IMR-90 (cell line): ENCODE measurements at regions not wholly inside any gene's neighbourhood (a gene's known extent, or its start where the extent isn't known, plus 50 kb on each side); places are given as distances from the start of the nearest gene placed in this dataset.

Experiments
- ATAC-seq: fragments of 200-7000 bp; cut with Tn5 transposase; 2 replicates; pipeline ENCODE4 v1.9.1; 2020; ENCODE audit warnings: low read depth, mild to moderate bottlenecking, moderate library complexity
- BruUV-seq: library from RNA; stranded (reverse); fragments of 400-500 nt; replicated peaks from 2 replicates; lab custom pipeline; 2021; lab: Mats Ljungman, UMichigan
- CTCF ChIA-PET: fragments of 300-600 bp; formaldehyde crosslinking; extraction: SDS; loops from one replicate; lab custom pipeline; 2021; ENCODE audit warnings: antibody characterized with exemption; lab: Yijun Ruan, JAX
- POLR2A ChIA-PET: fragments of 300-600 bp; sonication (Branson Sonifier 250); formaldehyde crosslinking; loops from one replicate; lab custom pipeline; 2022; ENCODE audit warnings: antibody characterized with exemption; ENCODE audit not compliant: unreplicated experiment; lab: Charles Lee
- DNase-seq: peaks from one replicate; pipeline ENCODE4 v3.0.0; 2013
- H2AFZ ChIP-seq: replicated peaks from 2 replicates; pipeline ENCODE3; 2013; ENCODE audit warnings: low read length, mild to moderate bottlenecking; ENCODE audit not compliant: poor library complexity
- H2AK5ac ChIP-seq: 2 replicates; pipeline ENCODE4 v1.6.1; 2013; ENCODE audit warnings: low read depth, low read length, inconsistent platforms
- H2AK9ac ChIP-seq: replicated peaks from 2 replicates; pipeline ENCODE3; 2013; ENCODE audit warnings: mild to moderate bottlenecking, low read depth, low read length, moderate library complexity; ENCODE audit not compliant: poor library complexity
- H2BK120ac ChIP-seq: 2 replicates; pipeline ENCODE4 v1.6.1; 2013; ENCODE audit warnings: low read depth, low read length, inconsistent platforms
- H2BK15ac ChIP-seq: 3 replicates; pipeline ENCODE4 v1.6.1; 2013; ENCODE audit warnings: low read depth, low read length, inconsistent platforms
- H2BK20ac ChIP-seq: 2 replicates; pipeline ENCODE4 v1.6.1; 2013; ENCODE audit warnings: low read depth, mild to moderate bottlenecking, inconsistent platforms, low read length, moderate library complexity
- H2BK5ac ChIP-seq: 2 replicates; pipeline ENCODE4 v1.6.1; 2013; ENCODE audit warnings: mild to moderate bottlenecking, low read depth, low read length, inconsistent platforms; ENCODE audit not compliant: poor library complexity, severe bottlenecking
- H3K14ac ChIP-seq: replicated peaks from 2 replicates; pipeline ENCODE4 v1.6.1; 2013; ENCODE audit warnings: low read depth, low read length, inconsistent platforms
- H3K18ac ChIP-seq: 2 replicates; pipeline ENCODE4 v1.6.1; 2013; ENCODE audit warnings: low read depth, low read length, control low read depth
- H3K23ac ChIP-seq: 2 replicates; pipeline ENCODE4 v1.6.1; 2013; ENCODE audit warnings: low read depth, low read length, inconsistent platforms
- H3K27ac ChIP-seq: 2 replicates; pipeline ENCODE4 v1.5.1; 2013; ENCODE audit warnings: mild to moderate bottlenecking, control low read depth, low read length; ENCODE audit not compliant: insufficient read depth
- H3K27me3 ChIP-seq: 2 replicates; pipeline ENCODE4 v1.6.1; 2013; ENCODE audit warnings: low read length; ENCODE audit not compliant: control insufficient read depth, insufficient read depth
- H3K36me3 ChIP-seq: 2 replicates; pipeline ENCODE4 v1.6.1; 2013; ENCODE audit warnings: low read length, mixed read lengths; ENCODE audit not compliant: control insufficient read depth, insufficient read depth
- H3K4ac ChIP-seq: 2 replicates; pipeline ENCODE4 v1.6.1; 2013; ENCODE audit warnings: low read depth, low read length, inconsistent platforms
- H3K4me1 ChIP-seq: 2 replicates; pipeline ENCODE4 v1.6.1; 2013; ENCODE audit warnings: low read length, mixed read lengths; ENCODE audit not compliant: control insufficient read depth, insufficient read depth
- H3K4me2 ChIP-seq: 2 replicates; pipeline ENCODE4 v1.6.1; 2013; ENCODE audit warnings: low read depth, mild to moderate bottlenecking, control low read depth, low read length, moderate library complexity
- H3K4me3 ChIP-seq: 2 replicates; pipeline ENCODE4 v1.5.1; 2013; ENCODE audit warnings: low read depth, mild to moderate bottlenecking, control low read depth, low read length, moderate library complexity; ENCODE audit not compliant: insufficient read depth
- H3K56ac ChIP-seq: 2 replicates; pipeline ENCODE4 v1.6.1; 2013; ENCODE audit warnings: low read length, inconsistent platforms; ENCODE audit not compliant: insufficient read depth; ENCODE audit errors: extremely low read depth
- H3K79me1 ChIP-seq, 2 experiments: 2 replicates each; pipeline ENCODE4 v1.6.1; 2013; ENCODE audit warnings: low read length in 2 of 2, inconsistent platforms in 1 of 2, low read depth in 1 of 2
- H3K9ac ChIP-seq: 2 replicates; pipeline ENCODE4 v1.6.1; 2013; ENCODE audit warnings: low read depth, low read length, control low read depth
- H3K9me1 ChIP-seq: 2 replicates; pipeline ENCODE4 v1.6.1; 2013; ENCODE audit warnings: low read length, inconsistent platforms; ENCODE audit not compliant: insufficient read depth
- H3K9me3 ChIP-seq: 2 replicates; pipeline ENCODE4 v1.6.1; 2013; ENCODE audit warnings: low read length; ENCODE audit not compliant: control insufficient read depth, insufficient read depth
- H4K20me1 ChIP-seq: 2 replicates; pipeline ENCODE4 v1.6.1; 2013; ENCODE audit warnings: low read length, inconsistent platforms; ENCODE audit not compliant: insufficient read depth
- H4K5ac ChIP-seq: 2 replicates; pipeline ENCODE4 v1.6.1; 2013; ENCODE audit warnings: mild to moderate bottlenecking, low read depth, low read length, control low read depth
- H4K8ac ChIP-seq, 2 experiments: 2 replicates each; pipeline ENCODE4 v1.6.1; 2013; ENCODE audit warnings: low read depth in 2 of 2, low read length in 2 of 2, control low read depth in 1 of 2, inconsistent platforms in 1 of 2
- H4K91ac ChIP-seq: 2 replicates; pipeline ENCODE4 v1.6.1; 2013; ENCODE audit warnings: low read depth, low read length, inconsistent platforms; ENCODE audit not compliant: insufficient read depth
- MAFK ChIP-seq: IDR thresholded peaks from 2 replicates; pipeline ENCODE4 v1.6.1; 2012; ENCODE audit warnings: low read depth, low read length, improper control_type of control experiment
- MAZ ChIP-seq: IDR thresholded peaks from 2 replicates; pipeline ENCODE4 v1.6.1; 2012; ENCODE audit warnings: low read depth, mild to moderate bottlenecking, low read length, improper control_type of control experiment, moderate library complexity, borderline replicate concordance
- RAD21 ChIP-seq: IDR thresholded peaks from 2 replicates; pipeline ENCODE4 v1.6.1; 2012; ENCODE audit warnings: low read length, improper control_type of control experiment
- SMC3 ChIP-seq: fragments of 150-350 bp; IDR thresholded peaks from 2 replicates; pipeline ENCODE4 v1.6.1; 2016; ENCODE audit warnings: low read depth, mild to moderate bottlenecking, antibody characterized with exemption, low read length, moderate library complexity
- WGBS, 2 experiments: methylation state at CpG; one replicate each; pipeline versions ENCODE4 v1.1.5 to v1.1.7; 2013; ENCODE audit warnings: missing lambda C conversion rate in 2 of 2; ENCODE audit not compliant: insufficient read length in 1 of 2; ENCODE audit errors: extremely low coverage in 2 of 2; 5-methylcytosine and 5-hydroxymethylcytosine counted together
- dilution Hi-C: fragments of 300-500 bp; cut with HindIII; formaldehyde crosslinking; loops from one replicate; pipeline ENCODE4 v1.14.3; 2018; ENCODE audit warnings: low sequenced_read_pairs; ENCODE audit not compliant: unreplicated experiment
- in situ Hi-C: fragments of 300-500 bp; cut with MboI; formaldehyde crosslinking; loops from 3 replicates; pipeline ENCODE4 v1.14.3; 2019; ENCODE audit warnings: low sequenced_read_pairs, inconsistent platforms, mixed read lengths
- intact Hi-C: fragments of 100-400 bp; cut with micrococcal nuclease; formaldehyde crosslinking; loops from 2 replicates; pipeline ENCODE4 v1.10.0; 2022

DNA sequence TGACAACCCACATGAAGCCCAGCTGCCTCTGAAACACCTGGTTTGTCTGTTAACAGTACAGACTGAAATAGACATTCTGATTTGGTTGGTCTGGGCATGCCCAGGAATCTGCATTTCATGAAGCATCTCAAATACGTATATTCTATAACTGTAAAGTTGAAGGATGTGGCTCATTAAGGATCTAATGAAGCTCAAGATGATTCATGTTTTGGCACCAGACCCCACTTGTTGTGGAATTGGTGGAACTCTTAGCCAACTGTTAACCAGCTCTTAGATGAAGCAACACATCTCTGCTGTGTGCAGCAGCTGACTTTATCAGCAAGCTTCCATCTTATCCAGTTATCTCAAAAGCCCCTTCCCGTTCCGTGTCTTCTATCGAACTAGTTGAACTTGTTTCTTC, 232.2 kb downstream of the INSC start:
- Histone ChIP-seq H2AK9ac (no peak overlapping the region), H2BK15ac (no peak overlapping the region), H3K36me3 (no peaks in the 10 kb centered on the region), H3K27ac (no peak overlapping the region), H3K9ac (no peak overlapping the region), H4K5ac (no peak overlapping the region), H2AFZ (no peak overlapping the region), H2BK20ac (no peak overlapping the region), H3K4me3 (no peak overlapping the region), H4K91ac (no peak overlapping the region), H3K9me3 (no peaks in the 10 kb centered on the region), H2BK120ac (no peak overlapping the region), H3K56ac (no peak overlapping the region), H3K18ac (no peak overlapping the region), H2BK5ac (no peak overlapping the region), H3K4me2 (no peak overlapping the region), H3K79me1 (no peaks in the 10 kb centered on the region), H3K23ac (no peak overlapping the region), H4K8ac (no peak overlapping the region), H3K4ac (no peak overlapping the region), H2AK5ac (no peak overlapping the region), H4K20me1 (no peaks in the 10 kb centered on the region), H3K27me3 (no peaks in the 10 kb centered on the region), H3K4me1 (no peaks in the 10 kb centered on the region), H3K14ac (no peak overlapping the region), H3K9me1 (no peaks in the 10 kb centered on the region)
- no CpG with 5 or more reads among the region's 4 CpGs for WGBS, 2 experiments
- in situ Hi-C loops (no loop called here), intact Hi-C loops (no loop called here), dilution Hi-C loops (no loop called here)
- no peak for DNase-seq
- no TSS peak for BruUV-seq
- no peak for ATAC-seq
- POLR2A ChIA-PET, result no interaction called here
- CTCF ChIA-PET, result no interaction called here
- no peak for TF ChIP-seq MAZ
- no peak for TF ChIP-seq RAD21
- no peak for TF ChIP-seq SMC3
- no peak for TF ChIP-seq MAFK
